SK-N-SH (cell line): ENCODE measurements at regions not wholly inside any gene's neighbourhood (a gene's known extent, or its start where the extent isn't known, plus 50 kb on each side); places are given as distances from the start of the nearest gene placed in this dataset.

Source experiments
- POLR2AphosphoS5 ChIP-seq: IDR thresholded peaks from 2 replicates; pipeline ENCODE4 v1.6.1; 2012; ENCODE audit warnings: low read depth, low read length
- TF ChIP-seq, protein P1 (sequence below): fragments of 200-600 bp; sonication (generic); IDR thresholded peaks from 2 replicates; pipeline ENCODE4 v1.6.1; 2017; ENCODE audit warnings: antibody characterized with exemption, mild to moderate bottlenecking, moderate library complexity

DNA sequence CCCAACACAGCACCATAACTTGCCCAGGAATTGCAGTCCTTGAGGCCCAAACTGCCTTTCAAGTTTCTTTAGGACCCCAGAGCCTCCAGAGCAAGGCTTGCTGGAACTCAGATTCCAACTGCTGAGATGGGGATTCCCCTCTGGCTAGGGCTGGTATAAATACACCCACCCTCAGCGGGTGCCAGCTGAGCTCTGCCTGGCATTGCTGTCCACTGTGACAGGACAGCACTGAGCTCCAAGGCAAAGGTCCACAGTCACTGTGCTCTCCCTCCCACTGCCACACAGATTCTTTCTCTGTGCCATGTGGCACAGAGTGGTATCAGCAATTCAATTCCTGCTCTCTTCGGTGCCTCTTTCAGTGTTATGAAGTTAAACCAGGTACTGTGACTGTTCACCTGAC lies 304.2 kb upstream of the LMCD1 start:
- TF ChIP-seq POLR2AphosphoS5, result no peak
- TF ChIP-seq, protein P1, sequence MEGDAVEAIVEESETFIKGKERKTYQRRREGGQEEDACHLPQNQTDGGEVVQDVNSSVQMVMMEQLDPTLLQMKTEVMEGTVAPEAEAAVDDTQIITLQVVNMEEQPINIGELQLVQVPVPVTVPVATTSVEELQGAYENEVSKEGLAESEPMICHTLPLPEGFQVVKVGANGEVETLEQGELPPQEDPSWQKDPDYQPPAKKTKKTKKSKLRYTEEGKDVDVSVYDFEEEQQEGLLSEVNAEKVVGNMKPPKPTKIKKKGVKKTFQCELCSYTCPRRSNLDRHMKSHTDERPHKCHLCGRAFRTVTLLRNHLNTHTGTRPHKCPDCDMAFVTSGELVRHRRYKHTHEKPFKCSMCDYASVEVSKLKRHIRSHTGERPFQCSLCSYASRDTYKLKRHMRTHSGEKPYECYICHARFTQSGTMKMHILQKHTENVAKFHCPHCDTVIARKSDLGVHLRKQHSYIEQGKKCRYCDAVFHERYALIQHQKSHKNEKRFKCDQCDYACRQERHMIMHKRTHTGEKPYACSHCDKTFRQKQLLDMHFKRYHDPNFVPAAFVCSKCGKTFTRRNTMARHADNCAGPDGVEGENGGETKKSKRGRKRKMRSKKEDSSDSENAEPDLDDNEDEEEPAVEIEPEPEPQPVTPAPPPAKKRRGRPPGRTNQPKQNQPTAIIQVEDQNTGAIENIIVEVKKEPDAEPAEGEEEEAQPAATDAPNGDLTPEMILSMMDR, result no peak
